Fibroblast of the aortic adventitia (primary cell): ENCODE measurements at regions not wholly inside any gene's neighbourhood (a gene's known extent, or its start where the extent isn't known, plus 50 kb on each side); places are given as distances from the start of the nearest gene placed in this dataset.
"Not testable (repeated sequence)": the region's sequence is repeated elsewhere in the genome, so short reads cannot be mapped to it uniquely, and the experiment has no call there.

ENCODE experiments used
- DNase-seq: peaks from one replicate; pipeline ENCODE4 v3.0.0-alpha.2; 2010; ENCODE audit warnings: low read depth
- H3K4me3 ChIP-seq: 2 replicates; pipeline ENCODE4 v1.5.1; 2011; ENCODE audit warnings: low read depth, mild to moderate bottlenecking, control low read depth, low read length, moderate library complexity
- TF ChIP-seq, protein P1 (sequence below): IDR thresholded peaks from 2 replicates; pipeline ENCODE4 v1.5.1; 2011; ENCODE audit warnings: mild to moderate bottlenecking, low read length, control low read depth, inconsistent platforms; ENCODE audit not compliant: insufficient read depth

DNA sequence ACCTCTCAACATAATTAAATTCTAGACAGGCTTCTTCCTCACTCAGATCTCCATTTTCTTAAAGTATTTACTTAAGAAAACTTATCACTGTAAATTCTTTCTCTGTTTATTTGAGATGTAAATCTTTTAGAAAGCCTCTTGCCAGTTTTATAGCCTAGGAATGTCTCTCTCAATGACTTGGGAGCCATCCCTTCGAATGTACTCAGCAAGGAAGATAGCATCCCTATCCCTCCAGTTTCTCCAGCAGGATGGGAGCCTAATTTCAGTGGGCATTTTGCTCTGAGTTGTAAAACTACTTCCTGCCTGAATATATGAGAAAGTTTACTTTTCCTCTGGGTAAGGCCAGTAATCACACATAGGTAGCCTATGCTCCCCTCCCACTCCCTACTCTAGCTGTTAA is 558.5 kb upstream of the ARRDC3 start:
- H3K4me3 ChIP-seq, result no peak overlapping the region
- TF ChIP-seq, protein P1, sequence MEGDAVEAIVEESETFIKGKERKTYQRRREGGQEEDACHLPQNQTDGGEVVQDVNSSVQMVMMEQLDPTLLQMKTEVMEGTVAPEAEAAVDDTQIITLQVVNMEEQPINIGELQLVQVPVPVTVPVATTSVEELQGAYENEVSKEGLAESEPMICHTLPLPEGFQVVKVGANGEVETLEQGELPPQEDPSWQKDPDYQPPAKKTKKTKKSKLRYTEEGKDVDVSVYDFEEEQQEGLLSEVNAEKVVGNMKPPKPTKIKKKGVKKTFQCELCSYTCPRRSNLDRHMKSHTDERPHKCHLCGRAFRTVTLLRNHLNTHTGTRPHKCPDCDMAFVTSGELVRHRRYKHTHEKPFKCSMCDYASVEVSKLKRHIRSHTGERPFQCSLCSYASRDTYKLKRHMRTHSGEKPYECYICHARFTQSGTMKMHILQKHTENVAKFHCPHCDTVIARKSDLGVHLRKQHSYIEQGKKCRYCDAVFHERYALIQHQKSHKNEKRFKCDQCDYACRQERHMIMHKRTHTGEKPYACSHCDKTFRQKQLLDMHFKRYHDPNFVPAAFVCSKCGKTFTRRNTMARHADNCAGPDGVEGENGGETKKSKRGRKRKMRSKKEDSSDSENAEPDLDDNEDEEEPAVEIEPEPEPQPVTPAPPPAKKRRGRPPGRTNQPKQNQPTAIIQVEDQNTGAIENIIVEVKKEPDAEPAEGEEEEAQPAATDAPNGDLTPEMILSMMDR, result no peak
- DNase-seq, result no peak

DNA sequence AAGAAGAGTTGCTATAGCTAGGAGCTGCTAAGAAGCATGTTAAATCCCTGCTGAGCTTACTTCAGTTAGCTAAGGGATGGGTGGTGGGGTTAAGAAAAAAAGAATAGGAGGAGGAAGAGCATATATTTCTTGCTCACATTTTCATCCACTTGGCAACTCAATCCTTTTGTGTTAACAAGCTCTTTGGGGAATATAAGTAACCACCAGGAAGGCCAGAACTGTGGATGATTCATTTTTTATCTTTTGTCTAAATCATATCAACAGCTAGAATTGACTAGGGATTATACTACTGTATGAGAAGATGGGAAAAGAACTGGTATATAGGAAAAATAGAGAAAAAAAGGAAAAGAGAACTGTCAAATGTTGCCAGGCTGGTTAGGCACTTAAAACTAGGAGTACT is 555.3 kb upstream of the ARRDC3 start:
- no peak overlapping the region for H3K4me3 ChIP-seq
- peak; percentile 30 for DNase-seq
- TF ChIP-seq, protein P1, result no peak

DNA sequence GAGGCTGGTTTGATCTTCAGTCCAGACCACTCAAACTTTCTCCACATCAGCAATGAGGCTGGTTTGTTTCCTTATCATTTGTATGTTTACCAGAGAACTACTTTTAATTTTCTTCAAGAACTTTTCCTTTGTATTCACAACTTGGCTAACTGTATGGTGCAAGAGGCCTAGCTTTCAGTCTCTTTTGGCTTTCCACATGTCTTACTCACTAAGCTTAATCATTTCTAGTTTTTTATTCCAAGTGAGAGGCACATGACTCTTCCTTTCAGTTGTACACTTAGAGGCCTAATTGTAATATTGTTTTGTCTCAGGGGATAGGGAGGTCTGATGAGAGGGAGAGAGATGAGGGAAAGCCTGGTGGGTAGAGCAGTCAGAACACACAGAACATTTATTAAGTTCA is 554.0 kb upstream of the ARRDC3 start:
- DNase-seq, result peak; percentile 27
- no peak overlapping the region for H3K4me3 ChIP-seq
- TF ChIP-seq, protein P1, result no peak

DNA sequence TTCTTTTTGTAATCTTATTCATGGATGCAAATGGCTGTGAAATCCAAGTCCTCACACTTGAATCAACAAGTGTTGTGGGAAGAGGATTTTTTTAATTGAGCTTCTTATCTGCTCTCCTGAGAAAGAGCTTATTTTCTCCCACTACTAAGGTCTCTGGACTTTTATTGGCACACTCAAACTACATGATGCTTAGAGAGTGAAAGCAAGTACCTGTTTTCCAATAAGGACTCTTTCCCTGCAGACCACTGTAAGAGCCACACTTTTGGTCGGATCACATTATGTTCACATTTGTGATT is 546.4 kb upstream of the ARRDC3 start:
- TF ChIP-seq, protein P1, result no peak
- DNase-seq, result no peak
- no peak overlapping the region for H3K4me3 ChIP-seq

DNA sequence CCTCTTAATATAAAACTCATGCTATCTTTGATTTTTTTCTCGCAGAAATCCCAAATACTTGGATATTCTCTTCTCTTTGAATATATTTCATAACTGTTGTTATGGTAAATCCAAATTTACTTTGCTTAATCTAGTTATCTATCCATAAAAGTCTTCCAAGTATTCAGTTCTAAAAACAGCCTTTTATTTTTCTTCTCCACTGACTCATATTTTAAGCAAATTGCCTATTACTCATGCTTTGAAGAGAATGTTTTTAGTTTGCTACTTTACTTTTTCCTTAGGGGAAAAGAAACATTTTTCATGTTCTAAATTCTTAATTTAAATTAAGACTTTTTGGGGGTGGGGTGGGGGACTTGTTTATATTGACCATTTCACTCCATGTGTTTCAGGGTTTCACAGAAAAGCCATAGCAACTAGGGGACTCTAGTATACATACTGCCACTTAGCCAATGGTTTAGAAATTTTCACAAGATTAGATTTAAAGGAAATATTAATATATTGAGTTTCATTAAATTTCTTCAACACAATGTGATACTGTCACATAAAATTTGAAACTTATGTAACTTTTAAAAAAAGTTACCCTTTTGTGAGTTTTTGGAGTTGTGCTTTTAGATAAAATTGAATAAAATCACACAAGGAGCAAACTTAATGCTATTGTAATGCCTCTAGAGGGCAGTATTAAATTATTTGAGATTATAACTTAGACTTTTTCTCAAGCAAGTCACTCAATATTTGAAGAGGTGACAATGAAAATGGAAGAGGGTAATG is 545.8 kb upstream of the ARRDC3 start:
- no peak overlapping the region for H3K4me3 ChIP-seq
- TF ChIP-seq, protein P1, result peak; percentile 51
- DNase-seq, result peak; percentile 31

DNA sequence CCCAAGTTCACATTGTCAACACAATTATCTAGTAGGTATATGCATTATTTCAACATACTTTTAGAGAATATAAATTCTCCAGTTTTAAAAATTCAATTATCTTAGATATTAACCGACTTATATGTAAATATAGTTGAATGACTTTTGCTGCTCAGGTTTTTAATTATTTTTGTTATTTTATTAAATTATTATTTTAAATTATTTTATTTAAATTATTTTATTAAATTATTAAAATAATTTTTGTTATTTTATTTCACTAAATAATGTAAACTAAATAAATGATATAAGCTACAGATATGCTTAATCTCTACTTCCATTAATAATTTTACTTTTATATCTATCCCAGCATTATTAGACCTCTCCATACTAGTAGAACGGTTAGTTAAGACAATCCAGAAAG is 544.3 kb upstream of the ARRDC3 start:
- no peak overlapping the region for H3K4me3 ChIP-seq
- TF ChIP-seq, protein P1, result no peak
- DNase-seq, result no peak

DNA sequence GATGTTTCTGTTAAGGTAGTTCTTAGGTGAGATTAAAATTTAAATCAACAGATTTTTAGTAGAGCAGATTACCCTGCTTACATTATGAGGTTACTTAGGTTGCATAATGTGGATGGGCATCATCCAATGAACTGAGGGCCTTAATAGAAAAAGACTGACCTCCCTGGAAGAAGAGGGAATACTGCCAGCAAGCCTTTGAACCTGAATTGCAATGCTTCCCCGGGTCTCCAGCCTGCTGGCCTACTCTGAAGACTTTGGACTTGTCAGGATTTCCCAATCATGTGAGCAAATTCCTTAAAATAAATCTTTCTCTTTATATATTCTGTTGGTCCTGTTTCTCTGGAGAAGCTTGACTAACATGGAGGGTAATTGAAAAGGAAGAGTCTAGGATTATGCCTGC is 542.1 kb upstream of the ARRDC3 start:
- H3K4me3 ChIP-seq, result no peak overlapping the region
- TF ChIP-seq, protein P1, result no peak
- DNase-seq, result no peak

DNA sequence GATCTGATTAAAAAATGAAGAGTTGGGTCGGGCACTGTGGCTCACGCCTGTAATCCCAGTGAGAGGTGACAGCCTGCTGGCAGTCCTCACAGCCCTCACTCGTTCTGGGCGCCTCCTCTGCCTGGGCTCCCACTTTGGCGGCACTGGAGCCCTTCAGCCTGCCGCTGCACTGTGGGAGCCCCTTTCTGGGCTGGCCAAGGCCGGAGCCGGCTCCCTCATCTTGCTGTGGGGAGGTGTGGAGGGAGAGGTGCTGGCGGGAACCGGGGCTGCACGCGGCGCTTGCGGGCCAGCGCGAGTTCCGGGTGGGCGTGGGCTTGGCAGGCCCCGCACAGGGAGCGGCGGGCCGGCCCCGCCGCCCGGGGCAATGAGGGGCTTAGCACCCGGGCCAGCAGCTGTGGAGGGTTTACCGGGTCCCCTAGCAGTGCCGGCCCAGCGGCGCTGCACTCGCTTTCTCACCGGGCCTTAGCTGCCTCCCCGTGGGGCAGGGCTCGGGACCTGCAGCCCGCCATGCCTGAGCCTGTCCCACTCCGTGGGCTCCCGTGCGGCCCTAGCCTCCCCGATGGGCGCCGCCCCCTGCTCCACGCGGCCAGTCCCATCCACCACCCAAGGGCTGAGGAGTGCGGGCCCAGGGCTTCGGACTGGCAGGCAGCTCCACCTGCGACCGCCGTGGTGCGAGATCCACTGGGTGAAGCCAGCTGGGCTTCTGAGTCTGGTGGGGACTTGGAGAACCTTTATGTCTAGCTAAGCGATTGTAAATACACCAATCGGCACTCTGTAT is 534.1 kb upstream of the ARRDC3 start:
- H3K4me3 ChIP-seq, DNase-seq: not testable (repeated sequence)
